NCI-H1417 treated with DMSO at 0.1 percent for 48 hours (cell line): ENCODE measurements at regions not wholly inside any gene's neighbourhood (a gene's known extent, or its start where the extent isn't known, plus 50 kb on each side); places are given as distances from the start of the nearest gene placed in this dataset.
"Not testable (repeated sequence)": the region's sequence is repeated elsewhere in the genome, so short reads cannot be mapped to it uniquely, and the experiment has no call there.

Experiments used
- DNase-seq: peaks from one replicate; lab custom pipeline; 2025; lab: John Stamatoyannopoulos, UW

DNA sequence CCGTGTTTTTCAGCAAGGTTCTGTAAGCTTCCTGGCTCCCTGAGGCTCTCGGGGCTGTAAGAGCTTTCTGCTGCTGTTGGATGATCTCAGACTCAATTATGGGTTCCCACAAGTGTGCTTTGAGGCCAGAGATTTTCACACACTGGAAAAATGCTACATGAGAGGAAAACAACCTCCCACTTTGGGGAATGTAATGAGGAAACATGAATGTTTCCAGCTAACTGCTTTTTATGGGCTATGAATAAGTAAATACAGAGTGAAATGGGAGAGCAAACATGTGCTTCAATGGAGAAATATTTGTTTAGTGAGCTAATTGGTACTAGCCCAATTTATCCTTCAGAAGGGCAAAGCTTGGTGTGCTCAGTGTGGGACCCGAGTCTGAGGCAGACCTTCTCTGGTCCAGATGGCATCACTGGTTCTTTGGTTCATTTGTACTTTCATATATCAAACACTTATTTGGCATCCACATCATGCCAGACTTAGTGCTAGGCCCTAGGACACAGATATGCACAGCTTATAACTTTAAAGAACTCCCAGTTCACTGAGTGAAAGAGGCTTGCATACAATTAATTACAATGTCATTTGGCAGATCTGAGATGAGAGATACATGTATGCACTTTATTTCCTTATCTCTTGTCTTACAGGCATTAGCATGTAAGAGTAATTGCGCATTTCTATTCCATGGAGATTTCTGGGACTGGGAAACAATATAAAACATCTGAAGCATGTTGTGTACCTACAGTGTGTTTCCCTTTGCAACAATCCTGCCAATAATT, 248.8 kb downstream of the RDH14 start:
- DNase-seq, result peak; percentile 56

DNA sequence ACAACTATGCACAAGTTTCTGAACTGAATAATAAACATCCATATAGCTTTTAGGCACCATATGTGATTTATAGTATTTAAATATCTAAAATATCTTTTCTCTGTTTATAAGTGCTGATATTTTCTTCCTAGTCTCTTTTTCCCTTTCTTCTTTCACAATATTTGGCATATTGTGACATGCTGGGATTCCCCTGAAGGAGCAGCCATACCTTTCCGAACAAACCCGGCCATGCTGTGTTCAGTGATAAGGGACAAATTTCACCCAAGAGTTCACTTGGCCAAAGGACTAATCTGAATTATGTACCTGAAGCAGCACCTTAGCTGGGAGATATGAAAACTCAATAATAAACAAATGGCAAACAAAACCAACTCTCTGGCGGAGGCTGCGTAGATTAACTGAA, 250.8 kb downstream of the RDH14 start:
- no peak for DNase-seq

DNA sequence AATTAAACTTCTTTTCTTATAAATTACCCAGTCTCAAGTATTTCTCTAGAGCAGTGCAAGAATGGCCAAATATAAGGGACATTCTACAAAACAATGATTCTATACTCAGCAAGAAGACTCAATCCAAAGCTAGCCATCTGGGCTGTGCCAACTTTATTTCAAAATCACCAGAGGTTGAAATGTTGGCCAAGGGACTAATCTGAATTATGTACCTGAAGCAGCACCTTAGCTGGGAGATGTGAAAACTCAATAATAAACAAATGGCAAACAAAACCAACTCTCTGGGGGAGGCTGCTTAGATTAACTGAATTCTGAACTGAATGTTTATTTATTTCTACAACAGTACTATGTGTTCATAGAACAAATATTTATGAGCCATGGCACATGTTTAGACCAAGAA, 251.3 kb downstream of the RDH14 start:
- no peak for DNase-seq

DNA sequence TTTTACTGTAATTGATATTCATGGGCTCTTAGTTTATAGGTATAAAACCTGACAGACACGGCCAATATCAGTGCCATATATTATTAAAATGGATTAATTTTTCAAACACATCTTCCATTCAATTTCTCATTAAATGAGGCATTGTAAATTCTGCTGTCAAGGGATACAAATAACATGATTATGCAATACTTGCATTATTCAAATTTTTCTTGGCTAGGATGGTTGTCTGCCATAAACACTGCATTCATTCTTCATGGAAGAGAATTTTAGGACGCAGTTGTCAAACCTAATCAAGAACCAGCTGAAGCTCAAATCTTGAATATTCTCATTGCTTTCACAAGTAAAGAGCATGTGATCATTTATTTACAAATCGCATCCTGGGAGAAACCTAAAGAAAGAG, 255.6 kb downstream of the RDH14 start:
- DNase-seq, result no peak

DNA sequence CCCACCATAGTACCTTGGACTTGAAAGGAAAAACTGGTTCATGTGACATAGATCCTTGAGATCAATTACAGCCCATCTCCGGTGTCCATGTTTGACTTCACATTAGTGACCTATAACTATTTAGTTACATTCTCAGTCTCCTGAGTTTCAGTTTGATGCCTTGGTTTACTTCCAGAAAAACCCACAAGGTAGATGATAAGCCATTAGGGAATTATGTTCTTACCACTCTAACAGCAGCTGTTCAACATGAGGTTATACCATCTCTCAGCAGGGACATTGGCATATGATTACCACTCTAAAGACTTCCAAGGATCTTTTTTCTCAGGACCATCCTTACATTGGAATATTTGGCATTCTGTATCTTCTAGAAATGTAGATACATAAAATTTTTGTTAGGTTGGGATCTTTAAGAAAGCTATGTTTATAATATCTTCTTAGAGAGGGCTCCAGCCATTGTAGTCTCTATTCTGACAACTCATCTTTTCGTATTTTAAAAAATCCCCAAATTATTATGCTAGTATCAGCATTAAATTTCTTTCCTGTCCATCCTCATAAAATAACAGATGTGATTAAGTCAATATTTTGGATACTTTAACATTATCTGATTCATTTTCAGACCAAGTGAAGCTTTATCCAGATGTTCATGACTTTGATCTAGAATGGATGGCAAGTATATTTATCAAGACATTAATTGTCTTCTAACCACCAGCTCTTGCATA, 258.9 kb downstream of the RDH14 start:
- DNase-seq, result no peak

DNA sequence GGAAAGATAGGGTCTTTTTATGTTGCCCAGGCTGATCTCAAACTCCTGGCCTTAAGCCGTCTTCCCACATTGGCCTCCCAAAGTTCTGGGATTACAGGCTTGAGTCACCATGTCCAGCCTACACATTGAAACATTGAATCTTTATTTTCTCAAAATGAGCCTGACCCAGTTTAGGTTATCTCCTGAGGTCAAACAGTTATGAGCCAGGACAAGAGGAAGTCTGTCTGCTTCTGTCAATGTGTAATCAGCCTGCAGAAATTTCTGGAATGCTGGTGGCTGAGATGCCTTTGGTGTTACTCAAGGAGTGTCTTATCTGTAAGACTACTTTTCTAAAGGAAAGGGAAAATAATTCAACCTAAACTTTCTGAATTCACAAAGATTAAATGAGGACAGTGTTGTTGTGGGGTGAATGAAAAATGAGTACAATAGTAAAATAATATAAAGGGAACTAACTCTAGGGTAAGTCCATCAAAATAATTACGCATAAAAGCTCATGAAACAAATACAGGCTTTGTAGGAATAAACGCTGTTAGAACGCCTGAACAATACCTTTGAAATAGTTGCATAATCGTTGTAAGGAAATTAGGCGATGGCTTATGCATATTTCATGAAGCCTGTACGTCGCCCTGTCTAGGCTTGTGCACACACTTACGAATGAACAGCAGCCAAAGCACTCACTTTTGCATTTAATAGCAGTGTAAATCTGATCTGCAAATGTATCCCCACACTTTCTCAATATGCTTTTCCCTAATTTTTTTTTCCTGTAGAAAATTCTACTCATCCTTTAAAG, 260.8 kb downstream of the RDH14 start:
- no peak for DNase-seq

DNA sequence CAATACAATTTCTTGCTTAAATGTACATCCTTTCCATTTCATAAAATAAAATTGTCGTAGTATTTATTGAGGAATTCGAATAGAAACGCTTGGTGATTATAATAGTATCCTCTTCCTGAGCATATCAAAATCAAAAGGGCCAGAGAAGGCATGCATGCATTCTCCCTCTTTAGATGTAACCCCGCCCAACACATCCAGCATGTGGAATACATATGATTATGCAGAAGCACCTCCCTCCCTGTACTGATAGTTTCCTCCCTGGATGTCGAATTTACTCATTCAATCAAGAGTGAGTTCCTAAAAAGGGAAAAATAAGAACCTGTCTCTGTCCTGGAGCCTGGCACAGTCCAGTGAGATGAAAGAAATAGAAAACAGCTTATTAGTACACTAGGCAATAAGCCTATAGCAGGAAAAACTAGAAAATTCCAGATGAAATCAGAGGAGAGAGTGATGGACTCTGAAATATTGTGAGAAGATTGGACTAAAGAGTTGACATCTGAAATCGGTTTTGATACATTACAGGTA, 262.9 kb downstream of the RDH14 start:
- no peak for DNase-seq

DNA sequence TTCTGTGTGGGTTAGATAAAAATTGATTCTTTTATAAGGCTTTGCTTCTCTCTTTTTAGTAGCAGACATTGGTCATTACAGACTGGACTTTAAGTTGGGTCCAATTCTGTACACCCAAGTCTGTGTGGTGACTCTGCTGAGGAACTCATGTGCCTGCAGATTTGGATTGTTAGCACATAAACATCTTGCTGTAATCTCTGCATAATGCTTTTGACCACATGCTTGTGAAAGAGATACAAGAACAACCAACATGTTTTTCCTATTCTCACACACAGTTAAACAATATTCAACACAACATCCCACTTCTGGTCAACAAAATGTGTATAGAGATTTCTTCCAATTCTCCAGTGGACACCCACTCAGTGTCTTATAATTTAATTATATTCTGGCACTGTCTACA, 270.1 kb downstream of the RDH14 start:
- DNase-seq, result no peak

DNA sequence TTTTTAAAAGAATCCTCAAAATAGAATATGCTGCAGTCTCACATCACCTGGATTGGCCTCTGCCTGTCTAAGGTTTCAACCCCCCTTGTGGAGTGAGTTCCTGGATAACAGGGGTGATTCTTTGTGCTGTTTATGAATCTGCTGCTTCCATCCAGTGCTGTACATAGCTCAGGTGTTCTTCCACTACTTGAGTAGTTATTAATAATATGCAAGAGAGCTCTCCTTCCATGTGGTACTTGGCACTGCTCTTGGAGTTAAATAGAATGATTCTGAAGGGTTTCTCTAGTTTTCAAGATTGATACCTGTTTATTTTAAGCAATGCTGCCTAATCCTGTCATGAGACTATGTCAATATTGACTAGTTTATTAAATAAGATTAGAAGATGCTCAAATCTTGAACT, 273.6 kb downstream of the RDH14 start:
- no peak for DNase-seq

DNA sequence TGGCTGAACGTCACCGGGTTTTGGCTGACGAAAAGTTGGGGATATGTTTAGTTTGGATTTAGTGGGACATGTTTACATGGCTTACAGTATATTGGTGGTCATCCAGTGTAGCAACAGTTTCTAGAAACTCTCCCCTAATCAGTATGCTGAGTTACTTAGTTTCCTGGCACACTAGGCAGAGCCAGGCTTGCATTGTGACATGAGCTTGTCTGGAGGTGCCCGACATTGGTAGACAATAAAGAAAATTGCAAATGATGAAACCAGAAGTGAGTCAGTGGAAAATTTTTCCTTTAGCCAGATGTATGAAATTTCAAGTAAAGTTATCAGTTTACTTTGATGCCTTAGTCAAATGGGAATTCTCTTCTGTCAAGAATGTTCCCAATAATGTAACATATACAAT, 276.1 kb downstream of the RDH14 start:
- no peak for DNase-seq

DNA sequence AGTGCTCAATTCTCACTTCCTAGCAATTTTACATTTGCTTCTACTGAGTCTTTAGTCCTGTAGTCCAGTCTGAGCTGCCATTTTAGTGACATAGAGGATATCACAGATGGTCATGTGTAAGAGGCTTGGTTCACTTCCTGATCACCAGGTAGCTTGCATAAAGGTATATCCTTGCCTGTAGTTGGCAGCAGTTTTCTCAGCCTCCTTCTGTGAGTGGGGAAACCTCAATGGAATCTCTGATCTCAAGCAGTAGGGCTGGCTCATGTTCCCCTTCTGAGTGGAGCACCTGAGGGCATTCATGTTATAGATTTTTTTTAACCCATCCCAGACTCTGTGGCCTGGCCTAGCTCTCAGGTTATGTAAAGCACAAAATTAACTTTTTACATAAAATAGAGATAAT, 278.4 kb downstream of the RDH14 start:
- no peak for DNase-seq

DNA sequence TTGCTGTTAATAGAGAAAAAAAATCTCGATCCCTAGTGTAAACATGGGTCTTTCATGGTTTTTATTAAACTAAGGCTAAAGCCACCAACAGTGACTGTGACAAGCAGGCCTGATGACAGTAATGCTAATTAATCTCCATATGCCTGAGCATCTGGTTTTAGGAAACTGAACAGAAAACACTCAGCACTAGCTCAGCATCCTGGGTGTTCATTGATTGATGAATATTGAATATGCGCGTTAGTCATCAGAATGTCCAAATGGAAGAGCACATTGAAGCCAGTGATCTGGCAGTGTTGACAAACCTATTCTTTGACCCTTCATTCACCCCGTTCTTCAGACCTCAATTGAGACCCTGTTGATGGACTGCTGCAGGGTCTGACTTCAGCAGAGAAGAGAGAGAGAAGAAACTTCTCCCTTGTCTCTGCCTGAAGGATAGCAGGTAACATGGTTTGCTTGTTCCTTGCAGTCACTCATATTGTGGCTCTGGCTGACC, 283.8 kb downstream of the RDH14 start:
- no peak for DNase-seq

DNA sequence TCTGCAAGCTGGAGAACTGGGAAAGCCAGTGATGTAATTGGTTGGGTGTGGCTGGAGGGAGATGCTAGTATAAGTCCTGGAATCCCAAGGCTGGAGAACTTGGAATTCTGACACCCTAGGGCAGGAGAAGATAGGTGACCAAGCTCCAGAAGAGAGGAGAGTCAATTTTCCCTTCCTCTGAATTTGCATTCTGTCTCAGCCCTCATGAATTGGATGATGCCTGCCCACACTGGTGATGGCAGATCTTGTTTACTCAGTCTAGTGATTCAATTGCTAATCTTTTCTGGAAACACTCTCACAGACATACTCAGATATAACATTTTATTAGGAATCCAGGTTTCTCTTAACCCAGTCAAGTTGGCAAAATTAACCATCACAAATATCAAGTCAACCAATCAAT, 287.2 kb downstream of the RDH14 start:
- DNase-seq, result no peak

DNA sequence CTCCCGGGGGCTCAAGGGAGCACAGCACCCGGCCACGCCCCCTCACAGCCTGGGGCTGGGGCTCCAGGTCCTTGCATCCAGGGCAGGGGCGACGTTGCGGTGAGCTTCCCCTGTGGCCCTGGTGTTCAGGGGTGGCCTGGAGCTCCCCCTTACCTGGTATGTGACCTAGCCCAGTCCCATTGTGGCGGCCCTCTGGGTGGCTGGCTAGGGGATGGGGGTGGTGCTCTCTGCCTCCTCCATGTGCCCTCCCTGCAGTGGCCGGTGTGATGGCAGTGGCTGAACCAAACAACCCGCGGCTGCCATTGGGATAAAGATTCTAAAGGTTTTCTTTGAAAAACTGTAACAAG, 288.3 kb downstream of the RDH14 start:
- DNase-seq, result no peak

DNA sequence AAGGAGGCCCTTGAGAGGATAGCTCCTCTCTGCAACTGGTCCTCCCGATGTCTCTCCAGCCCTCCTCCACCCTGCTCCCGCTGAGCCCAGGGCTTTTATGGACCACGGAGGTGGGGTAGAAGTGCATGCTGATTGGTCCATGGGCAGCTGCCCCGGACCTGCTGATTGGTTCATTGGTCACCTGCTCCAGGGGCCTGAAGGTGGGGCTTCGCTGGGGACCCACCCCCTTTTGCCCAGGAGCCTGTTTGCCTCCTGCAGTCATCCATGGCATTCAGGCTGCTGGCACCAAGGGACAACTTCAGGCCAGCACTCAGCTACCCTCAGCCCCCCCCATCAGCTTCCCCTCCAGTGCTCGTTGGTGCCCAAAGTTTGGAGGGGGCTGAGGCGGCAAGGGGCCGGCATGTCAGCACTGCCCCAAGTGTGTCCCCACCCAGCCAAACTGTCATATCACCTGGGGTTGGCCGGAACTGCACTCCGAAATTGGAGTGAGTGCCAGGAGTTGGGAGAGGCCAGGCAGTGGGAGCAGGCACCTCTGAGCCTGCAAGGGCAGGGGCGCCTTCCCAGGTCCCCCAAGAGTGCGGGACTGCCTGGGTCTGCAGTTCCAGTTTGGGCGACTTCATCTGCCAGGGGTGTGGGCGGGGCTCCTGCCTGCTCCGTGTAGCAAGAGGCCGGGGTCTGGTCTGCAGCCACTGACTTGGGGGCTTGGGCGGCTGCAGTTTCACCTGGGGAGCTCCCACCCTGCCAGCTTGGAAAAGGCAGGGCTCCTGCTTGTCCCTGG, 288.9 kb downstream of the RDH14 start:
- no peak for DNase-seq

DNA sequence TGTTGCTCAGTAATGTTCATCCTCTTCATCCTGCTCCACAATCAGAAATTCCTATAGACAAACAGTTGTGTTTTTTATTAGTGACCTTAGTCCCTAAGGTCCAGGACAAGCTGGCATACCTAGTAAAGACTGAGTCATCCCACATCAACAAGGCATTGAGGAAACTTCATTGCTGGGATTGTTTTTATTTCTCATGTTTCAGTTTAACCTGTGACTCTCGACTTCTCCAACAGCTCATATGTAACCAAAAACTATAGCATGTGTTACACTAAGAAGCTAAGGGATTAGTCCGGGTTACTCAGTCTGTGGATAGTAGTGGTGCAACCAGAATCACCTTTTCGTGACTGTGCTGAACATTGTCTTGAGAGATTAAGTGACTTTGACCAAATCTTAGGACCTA, 292.1 kb downstream of the RDH14 start:
- DNase-seq, result no peak

DNA sequence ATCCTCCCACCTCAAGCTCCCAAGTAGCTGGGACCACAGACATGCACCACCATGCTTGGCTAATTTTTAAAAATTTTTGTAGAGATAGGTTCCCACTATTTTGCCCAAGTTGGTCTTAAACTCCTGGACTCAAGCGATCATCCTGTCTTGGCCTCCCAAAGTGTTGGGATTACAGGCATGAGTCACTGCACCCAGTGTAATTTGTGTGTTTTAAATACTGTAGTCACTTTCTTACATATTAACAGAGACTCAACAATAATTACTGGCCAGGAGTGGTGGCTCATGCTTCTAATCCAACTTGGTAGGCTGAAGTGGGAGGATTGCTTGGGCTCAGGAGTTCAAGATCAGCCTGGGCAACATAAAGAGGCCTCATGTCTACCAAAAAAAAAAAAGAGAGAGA, 293.0 kb downstream of the RDH14 start:
- DNase-seq, result no peak

DNA sequence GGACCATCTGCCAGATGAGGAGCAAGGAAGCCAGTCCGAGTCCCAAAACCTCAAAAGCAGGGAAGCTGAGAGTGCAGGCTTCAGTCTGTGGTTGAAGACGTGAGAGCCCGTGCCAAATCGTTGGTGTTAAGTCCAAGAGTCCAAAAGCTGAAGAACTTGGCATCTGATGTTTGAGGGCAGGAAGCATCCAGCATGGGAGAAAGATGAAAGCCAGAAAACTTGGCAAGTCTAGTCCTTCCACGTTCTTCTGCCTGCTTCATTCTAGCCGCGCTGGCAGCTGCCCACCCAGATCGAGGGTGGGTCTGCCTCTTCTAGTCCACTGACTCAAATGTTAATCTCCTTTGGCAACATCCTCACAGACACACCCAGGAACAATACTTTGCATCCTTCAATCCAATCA, 293.8 kb downstream of the RDH14 start:
- DNase-seq, result not testable (repeated sequence)

DNA sequence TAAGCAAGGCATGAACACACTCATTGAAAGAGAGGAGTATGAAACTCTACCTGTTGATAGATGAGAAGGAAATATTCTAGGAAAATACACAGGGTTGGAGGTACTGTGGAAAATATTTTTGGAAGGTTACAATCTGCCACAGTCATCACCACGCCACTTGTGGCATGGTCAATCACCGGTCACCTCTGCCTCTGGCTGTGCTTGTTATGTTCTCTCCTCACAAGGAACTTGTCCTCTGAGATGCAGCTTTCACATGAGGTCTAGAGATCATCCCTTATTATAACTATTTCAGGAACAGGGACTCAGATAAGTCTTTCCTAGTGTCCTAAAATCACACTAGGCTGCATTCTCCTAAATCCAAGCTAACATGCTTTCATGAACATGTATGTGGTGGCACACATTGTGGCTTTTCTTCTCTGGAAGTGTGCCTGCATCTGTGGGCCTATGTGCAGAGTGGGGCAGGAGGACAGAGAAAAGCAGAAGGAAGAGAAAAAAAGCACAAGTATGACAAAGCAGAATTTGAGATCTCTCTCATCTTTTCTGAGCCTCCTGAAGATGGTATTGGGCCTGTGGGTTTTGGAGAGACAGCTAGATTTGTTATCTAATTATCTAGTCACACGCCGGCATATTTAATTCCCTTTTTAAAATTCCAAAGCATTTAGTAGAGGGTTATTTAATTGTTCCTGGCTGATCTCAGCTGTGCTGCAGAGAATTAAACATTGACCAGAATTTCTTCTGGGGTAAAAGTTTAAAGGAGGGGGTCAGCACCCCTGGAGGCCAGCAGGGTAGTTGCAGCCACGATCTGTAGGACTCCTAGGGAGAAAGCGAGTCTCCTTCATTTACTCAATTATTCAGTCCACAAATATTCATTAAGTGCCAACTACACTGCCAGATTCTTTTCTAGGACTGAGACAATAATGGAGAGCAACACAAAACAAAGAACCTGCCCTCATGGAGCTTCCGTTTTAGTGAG, 294.6 kb downstream of the RDH14 start:
- DNase-seq, result no peak

DNA sequence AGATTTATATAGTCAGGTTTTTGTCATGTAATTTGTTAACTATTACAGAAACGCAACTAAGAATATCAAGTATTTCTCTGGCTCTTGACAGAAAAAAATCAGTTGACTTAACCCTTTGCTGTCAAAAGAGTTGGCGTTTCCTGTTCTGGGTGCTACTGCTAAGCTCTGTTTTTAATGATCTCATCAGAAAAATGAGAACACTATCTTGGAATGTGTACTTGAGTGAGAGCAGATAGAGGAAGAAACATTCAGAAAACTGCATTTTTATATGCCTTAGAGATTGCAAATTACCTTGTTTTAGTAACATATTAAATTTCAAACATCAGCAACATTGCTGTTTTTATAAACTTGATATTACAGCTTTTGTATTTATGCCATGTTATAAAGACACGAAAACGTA, 297.9 kb downstream of the RDH14 start:
- no peak for DNase-seq
